Transverse colon (tissue), 4 donors: ENCODE measurements at regions not wholly inside any gene's neighbourhood (a gene's known extent, or its start where the extent isn't known, plus 50 kb on each side); places are given as distances from the start of the nearest gene placed in this dataset.

Experiments
- POLR2A ChIP-seq: fragments of 450-650 bp; IDR thresholded peaks from one replicate; pipeline ENCODE4 v1.6.1; 2016; ENCODE audit warnings: antibody characterized with exemption, mild to moderate bottlenecking, moderate library complexity
- POLR2AphosphoS5 ChIP-seq, 3 donors: sonication (generic); formaldehyde crosslinking; IDR thresholded peaks; one replicate each; pipeline ENCODE4 v1.6.1; 2016; ENCODE audit warnings: antibody characterized with exemption in 3 of 3
- TF ChIP-seq, protein P1 (sequence below), 5 experiments: fragments of 200-600 bp in 3 of 5; fragments of 450-650 bp in 2 of 5; sonication (generic) in 3 of 5; IDR thresholded peaks; 1 replicate in 2 of 5; 2 replicates in 3 of 5; pipeline ENCODE4 v1.5.1; 2016 to 2017; ENCODE audit warnings: antibody characterized with exemption in 5 of 5, inconsistent platforms in 3 of 5, mild to moderate bottlenecking in 2 of 5, moderate library complexity in 1 of 5

DNA sequence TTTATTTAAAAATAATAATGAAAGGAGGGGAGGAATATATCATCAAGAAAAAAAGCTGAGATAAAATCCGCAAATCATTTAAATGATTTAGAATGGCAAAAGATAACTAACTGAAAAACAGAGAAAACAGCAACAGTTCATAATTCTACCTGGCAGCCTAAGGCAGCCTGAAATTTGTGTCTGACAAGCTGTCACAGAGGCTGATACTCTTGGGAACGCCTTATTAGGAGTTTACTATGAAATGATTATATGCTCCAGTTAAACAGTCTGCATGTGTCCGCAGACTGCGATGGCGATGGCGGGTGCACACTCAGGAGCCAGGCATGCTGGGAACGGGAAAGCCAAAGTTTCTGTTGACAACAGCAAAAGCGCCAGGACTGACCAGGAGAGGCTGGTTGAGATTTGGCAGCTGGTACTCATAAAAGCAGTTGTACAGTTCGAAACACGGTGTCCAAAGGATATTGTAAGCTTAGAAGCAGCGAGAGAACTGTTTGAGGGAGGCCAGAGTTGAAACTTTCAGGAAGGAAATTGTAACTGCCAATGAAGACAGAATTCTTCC lies 172.9 kb upstream of the MPPED2 start:
- TF ChIP-seq, protein P1, sequence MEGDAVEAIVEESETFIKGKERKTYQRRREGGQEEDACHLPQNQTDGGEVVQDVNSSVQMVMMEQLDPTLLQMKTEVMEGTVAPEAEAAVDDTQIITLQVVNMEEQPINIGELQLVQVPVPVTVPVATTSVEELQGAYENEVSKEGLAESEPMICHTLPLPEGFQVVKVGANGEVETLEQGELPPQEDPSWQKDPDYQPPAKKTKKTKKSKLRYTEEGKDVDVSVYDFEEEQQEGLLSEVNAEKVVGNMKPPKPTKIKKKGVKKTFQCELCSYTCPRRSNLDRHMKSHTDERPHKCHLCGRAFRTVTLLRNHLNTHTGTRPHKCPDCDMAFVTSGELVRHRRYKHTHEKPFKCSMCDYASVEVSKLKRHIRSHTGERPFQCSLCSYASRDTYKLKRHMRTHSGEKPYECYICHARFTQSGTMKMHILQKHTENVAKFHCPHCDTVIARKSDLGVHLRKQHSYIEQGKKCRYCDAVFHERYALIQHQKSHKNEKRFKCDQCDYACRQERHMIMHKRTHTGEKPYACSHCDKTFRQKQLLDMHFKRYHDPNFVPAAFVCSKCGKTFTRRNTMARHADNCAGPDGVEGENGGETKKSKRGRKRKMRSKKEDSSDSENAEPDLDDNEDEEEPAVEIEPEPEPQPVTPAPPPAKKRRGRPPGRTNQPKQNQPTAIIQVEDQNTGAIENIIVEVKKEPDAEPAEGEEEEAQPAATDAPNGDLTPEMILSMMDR (IDR thresholded peaks at IDR 0.05) = no peak
- TF ChIP-seq POLR2AphosphoS5 (IDR thresholded peaks at IDR 0.05) (peak in 1 of 3 donors; percentile 23), POLR2A (no peak)
